Heart right ventricle (tissue), 16 donors: ENCODE measurements at regions not wholly inside any gene's neighbourhood (a gene's known extent, or its start where the extent isn't known, plus 50 kb on each side); places are given as distances from the start of the nearest gene placed in this dataset.
"Not testable (repeated sequence)": the region's sequence is repeated elsewhere in the genome, so short reads cannot be mapped to it uniquely, and the experiment has no call there.

ENCODE experiments used
- ATAC-seq, 8 donors: fragments of 200-7000 bp; cut with Tn5 transposase; one replicate each; pipeline ENCODE4 v1.9.1; 2020; ENCODE audit warnings: mild to moderate bottlenecking in 8 of 8, moderate library complexity in 8 of 8, moderate number of reproducible peaks in 1 of 8
- DNase-seq, 2 donors: peaks; one replicate each; pipeline ENCODE4 v3.0.0-alpha.2; 2020
- H3K27ac ChIP-seq, 10 donors: fragments of 200-600 bp; sonication (generic) in 2 of 10; one replicate each; pipeline versions ENCODE4 v1.5.0 to v1.8.0; 2020 to 2022; ENCODE audit warnings: mild to moderate bottlenecking in 3 of 10
- H3K27me3 ChIP-seq, 7 donors: fragments of 200-600 bp; one replicate each; pipeline ENCODE4 v1.8.0; 2021 to 2022; ENCODE audit warnings: mild to moderate bottlenecking in 2 of 7
- H3K36me3 ChIP-seq, 9 donors: fragments of 200-600 bp; sonication (generic) in 1 of 9; one replicate each; pipeline versions ENCODE4 v1.5.0 to v1.8.0; 2020 to 2022; ENCODE audit warnings: mild to moderate bottlenecking in 2 of 9
- H3K4me1 ChIP-seq, 9 donors: fragments of 200-600 bp; sonication (generic) in 1 of 9; one replicate each; pipeline versions ENCODE4 v1.5.0 to v1.8.0; 2020 to 2022; ENCODE audit warnings: mild to moderate bottlenecking in 4 of 9
- H3K4me3 ChIP-seq, 10 donors: fragments of 200-600 bp; sonication (generic) in 2 of 10; one replicate each; pipeline versions ENCODE4 v1.5.0 to v1.8.0; 2020 to 2022; ENCODE audit warnings: mild to moderate bottlenecking in 7 of 10, moderate library complexity in 2 of 10
- H3K9me3 ChIP-seq, 11 donors: fragments of 200-600 bp in 10 of 11; sonication (generic) in 2 of 11; one replicate each; pipeline versions ENCODE4 v1.5.0 to v1.8.0; 2013 to 2022; ENCODE audit warnings: mild to moderate bottlenecking in 2 of 11, control low read depth in 1 of 11, moderate library complexity in 1 of 11
- WGBS, 2 donors: extraction: QIAGEN DNeasy Blood & Tissue Kit; methylation state at CpG; one replicate each; pipeline ENCODE4 v1.1.7; 2013; ENCODE audit warnings: inconsistent platforms in 1 of 2; 5-methylcytosine and 5-hydroxymethylcytosine counted together
- intact Hi-C, 10 donors: fragments of 100-400 bp; cut with DNase I; formaldehyde crosslinking; loops; one replicate each; pipeline versions ENCODE4 v1.11.1 to v1.14.2; 2022
- donor health status: Arrhythmogenic right ventricular cardiomyopathy.
- donor health status: ischemic (EF 13 %, LVEDD 7.1; RV severe dilation, severe dysfunction).
- donor health status: healthy with polysubstance abuse.
- donor health status: DM: no; HTN: yes; CAD: no.
- donor health status: DM: no; HTN: no; CAD: no.
- donor health status: ischemic (EF 25% LVEDD 6.9; RV normal size, moderate dysfunction).
- donor health status: ischemic (EF 25% LVEDD 5.7; RV mildly dilated, moderate dysfunction).
- donor health status: healthy.
- donor health status: DM: yes; HTN: yes; CAD: no.
- donor health status: Ischemic cardiomyopathy.
- donor health status: ischemic (EF 35%, LVEDD 5.7; RV mildly dilated, moderate dysfunction).
- donor health status: nonischemic (EF 11% LVEDD 7.7; RV severe dilation, severe dysfunction).
- donor health status: DM: yes; HTN: yes; CAD: no.
- donor health status: PGD.
- donor health status: ischemic (EF 29% LVEDD 5.4; RV normal size, mild dysfunction).
- donor health status: nonischemic (EF 23%, LVEDD 6.1; RV moderate dilation, normal function).

DNA sequence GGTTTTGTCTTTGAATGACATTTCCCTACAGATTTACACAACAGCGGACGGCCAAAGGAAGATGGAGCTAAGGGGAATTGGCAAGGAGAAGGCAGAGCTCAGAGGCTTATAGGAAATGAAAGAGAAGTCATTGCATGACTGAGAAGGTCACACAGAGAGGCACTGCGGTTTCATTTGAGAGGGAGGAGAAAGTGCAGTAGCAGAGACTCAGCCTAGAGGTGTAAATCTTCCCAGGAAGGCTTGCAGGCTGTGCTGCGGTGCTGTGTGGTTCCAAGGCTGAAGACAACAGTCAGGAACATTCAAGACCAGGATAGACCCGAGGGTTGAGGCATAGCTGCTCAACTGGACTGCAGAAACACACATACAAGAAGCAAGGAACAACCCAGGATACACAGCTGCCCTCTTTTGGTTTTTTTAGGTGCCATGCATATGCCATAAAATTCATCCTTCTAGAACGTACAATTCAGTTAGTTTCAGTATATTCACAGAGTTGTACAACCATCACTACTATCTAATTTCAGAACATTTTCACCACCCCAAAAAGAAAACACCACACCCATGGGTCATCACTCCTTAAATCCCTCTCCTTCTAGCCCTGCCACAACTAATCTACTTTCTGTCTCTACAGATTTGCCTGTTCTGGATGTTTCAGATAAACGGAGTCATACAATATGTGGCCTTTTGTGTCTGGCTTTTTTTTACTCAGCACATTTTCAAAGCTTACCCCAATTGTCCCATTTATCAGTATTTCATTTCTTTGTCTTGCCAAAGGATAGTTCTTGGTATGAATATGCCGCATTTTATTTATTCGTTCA lies 313.5 kb downstream of the ANAPC1 start:
- ATAC-seq, result peak in 4 of 8 donors; percentile 27 to 48 (median 38)
- DNase-seq, H3K4me1 ChIP-seq, H3K9me3 ChIP-seq, intact Hi-C loops, H3K27ac ChIP-seq, H3K27me3 ChIP-seq, H3K36me3 ChIP-seq, H3K4me3 ChIP-seq: not testable (repeated sequence)
- WGBS, 2 donors, result 66 to 72% methylated on average over 6 of the region's 9 CpGs

DNA sequence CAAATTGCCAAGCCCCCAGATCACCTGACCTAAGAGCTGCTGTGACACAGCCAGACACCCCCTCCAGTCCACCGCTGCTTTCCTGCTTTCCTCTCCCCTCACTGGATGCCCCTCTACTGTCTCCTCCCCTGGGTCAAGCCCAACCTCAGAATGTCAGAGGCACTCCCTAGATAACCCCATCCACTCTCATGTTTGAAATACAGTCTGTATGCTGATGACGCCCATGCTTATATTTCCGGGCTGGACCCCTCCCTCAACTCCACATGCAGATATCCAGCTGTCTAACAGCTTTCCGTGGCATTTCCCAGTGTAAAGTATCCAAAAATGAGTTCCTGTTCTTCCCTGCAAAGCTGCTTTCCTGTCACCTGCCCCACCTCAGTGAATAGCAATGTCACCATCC lies 309.2 kb downstream of the ANAPC1 start:
- intact Hi-C loops, H3K36me3 ChIP-seq, H3K9me3 ChIP-seq, H3K27me3 ChIP-seq, DNase-seq, ATAC-seq, H3K27ac ChIP-seq, H3K4me3 ChIP-seq, H3K4me1 ChIP-seq: not testable (repeated sequence)
- WGBS, 2 donors, result 70 to 79% methylated on average over 3 to 4 of the region's 4 CpGs

DNA sequence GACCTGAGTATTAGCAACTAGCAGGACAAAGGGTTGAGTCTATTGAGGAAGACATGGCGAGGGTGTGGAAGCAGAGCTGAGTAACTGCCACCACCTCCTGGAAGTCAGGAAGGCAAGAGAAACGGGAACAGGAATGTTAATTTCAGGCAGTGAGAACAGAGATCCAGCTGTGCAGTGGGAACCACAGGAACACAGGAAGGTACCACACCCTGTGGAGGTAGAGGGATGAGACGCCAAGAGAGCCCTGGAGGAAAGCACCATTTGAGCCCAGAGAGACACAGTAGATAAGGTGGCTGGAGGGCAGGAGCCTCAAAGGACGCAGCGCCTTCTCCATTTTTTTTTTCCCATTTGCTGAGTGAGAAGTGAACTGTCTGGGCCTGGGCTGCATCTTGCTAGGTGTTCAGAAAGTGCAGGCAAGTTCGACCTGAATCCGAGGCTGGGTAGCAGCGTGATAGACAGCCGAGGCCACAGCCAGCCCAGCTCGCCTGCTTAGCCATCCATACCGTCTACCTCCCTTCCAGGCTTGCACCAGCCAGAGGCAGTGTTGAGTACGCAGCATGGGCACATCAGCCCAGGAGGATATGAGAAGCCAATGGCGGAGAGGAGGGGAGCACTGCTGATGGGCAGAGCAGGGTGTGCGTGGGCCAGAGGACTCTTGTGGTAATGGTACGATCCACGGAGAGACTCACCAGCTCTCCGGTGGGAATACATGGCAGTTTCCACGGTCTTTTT lies 306.7 kb downstream of the ANAPC1 start:
- ATAC-seq, H3K4me3 ChIP-seq, intact Hi-C loops, H3K36me3 ChIP-seq, H3K4me1 ChIP-seq, DNase-seq, H3K9me3 ChIP-seq, H3K27ac ChIP-seq, H3K27me3 ChIP-seq: not testable (repeated sequence)
- 92% methylated on average over 15 to 17 of the region's 18 CpGs for WGBS, 2 donors

DNA sequence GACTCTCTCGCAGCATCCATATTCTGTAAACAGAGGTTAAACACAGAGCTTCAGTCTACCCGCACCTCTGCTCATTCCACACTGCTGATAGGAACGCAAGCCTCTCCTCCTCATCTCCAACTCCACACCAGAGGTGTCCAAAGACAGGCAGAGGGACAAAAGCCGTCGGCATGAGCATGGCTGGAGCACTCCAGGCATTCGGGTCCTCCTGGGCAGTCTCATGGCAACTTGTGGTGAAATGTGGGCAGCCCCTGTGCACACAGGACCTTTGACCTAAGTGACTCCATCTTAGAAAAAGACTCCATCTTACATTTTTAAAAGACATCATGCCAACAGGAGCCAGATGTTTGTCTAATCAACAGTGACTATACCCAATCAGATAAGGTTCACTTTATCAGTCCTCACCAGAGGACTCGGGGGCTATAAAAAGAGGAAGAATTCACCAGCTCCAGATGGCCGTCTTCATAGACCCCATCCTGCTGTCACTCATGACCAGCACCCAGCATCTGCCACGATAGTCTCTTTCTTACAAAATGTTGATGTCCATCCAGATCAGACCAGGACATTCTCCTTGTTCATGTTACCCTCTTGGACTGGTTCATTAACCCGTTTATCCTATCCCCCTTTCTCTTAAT lies 304.4 kb downstream of the ANAPC1 start:
- H3K9me3 ChIP-seq, ATAC-seq, DNase-seq, H3K27ac ChIP-seq, H3K27me3 ChIP-seq, intact Hi-C loops, H3K4me3 ChIP-seq, H3K4me1 ChIP-seq, H3K36me3 ChIP-seq: not testable (repeated sequence)
- WGBS, 2 donors, result 75 to 80% methylated on average over 7 to 8 of the region's 10 CpGs

DNA sequence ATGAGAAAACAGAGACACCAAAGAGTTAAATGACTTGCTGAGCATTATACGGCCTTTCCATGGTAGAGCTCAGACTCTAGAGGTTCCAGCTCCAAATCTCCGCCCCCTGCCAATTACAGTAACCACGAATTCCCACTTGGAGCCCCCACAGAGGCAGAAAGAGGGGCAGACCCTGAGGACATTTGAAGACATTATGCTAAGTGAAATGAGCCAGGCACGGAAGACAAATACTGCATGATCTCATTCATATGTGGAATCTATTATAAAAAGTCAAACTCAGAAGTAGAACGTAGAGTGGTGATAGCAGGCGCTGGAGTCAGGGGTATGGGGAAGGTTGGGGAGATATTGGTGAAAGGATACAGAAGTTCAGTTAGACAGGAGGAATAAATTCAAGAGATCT lies 303.4 kb downstream of the ANAPC1 start:
- DNase-seq, H3K9me3 ChIP-seq, H3K4me1 ChIP-seq, H3K27me3 ChIP-seq, intact Hi-C loops, ATAC-seq, H3K36me3 ChIP-seq, H3K4me3 ChIP-seq, H3K27ac ChIP-seq: not testable (repeated sequence)
- no CpG with 5 or more reads among the region's 6 CpGs for WGBS, 2 donors

DNA sequence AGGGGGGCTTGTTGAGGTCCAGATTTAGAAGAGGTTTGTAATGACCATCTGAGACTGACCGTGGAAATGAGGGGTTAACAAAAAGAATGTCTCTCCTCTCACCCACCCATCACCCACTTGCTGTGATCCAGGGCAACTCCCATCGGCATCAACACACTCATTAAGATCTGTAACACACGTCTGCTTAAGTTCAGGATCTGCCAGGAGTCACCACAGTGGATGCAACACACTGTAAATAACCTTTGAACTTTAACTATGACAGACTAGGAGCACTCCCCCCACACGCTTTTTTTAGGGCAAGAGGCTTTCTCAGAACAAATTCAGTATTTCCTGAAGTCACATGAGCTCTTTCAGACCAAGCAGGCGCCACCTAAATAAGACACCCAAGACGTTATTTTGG lies 301.9 kb downstream of the ANAPC1 start:
- intact Hi-C loops, H3K36me3 ChIP-seq, DNase-seq, ATAC-seq, H3K27me3 ChIP-seq, H3K4me3 ChIP-seq, H3K4me1 ChIP-seq, H3K9me3 ChIP-seq, H3K27ac ChIP-seq: not testable (repeated sequence)
- WGBS, 2 donors, result 76 to 82% methylated on average over 6 of the region's 6 CpGs

DNA sequence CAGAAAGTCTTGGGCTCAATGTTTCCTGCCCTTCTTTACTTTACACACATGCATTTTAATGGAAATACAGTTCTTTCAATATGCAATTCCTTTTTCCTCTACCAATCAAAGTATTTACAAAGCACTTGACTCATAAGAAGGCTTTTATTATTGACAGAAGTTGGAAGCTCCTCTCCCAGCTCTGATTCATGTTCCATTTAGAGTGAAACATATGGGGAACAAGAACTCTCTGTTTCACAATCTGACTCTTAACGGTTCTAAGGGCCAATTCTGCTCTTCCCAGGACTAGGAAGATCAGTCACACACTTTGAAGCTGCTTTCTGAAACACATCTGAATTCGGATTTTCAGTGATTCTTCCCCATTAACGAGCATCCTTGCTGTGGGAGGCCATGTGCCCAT lies 300.5 kb downstream of the ANAPC1 start:
- H3K4me3 ChIP-seq, H3K27me3 ChIP-seq, ATAC-seq, H3K27ac ChIP-seq, DNase-seq, H3K4me1 ChIP-seq, H3K9me3 ChIP-seq, H3K36me3 ChIP-seq, intact Hi-C loops: not testable (repeated sequence)
- no CpG with 5 or more reads among the region's 3 CpGs for WGBS, 2 donors

DNA sequence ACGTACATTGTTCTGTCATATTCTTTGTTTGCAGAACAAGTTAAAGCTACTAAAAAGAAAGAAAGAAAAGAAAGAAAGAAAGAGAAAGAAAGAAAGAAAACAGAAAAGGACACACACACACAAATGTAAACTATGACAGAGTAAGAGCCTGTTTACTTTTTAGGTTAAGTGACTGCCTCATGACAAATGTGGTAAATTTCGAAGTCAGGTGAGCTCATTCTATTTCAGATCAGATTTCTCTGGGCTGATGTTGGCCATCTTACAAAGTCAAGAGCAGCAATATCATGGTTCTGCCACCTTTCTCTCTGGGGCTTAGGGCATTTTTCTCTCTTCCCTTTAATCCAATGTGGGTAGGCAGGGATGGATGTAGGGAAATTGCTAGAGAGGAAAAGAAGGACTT lies 299.5 kb downstream of the ANAPC1 start:
- H3K4me1 ChIP-seq, H3K36me3 ChIP-seq, H3K9me3 ChIP-seq, DNase-seq, intact Hi-C loops, H3K27me3 ChIP-seq, H3K27ac ChIP-seq, H3K4me3 ChIP-seq, ATAC-seq: not testable (repeated sequence)
- 81 to 94% methylated on average over 1 of the region's 2 CpGs for WGBS, 2 donors

DNA sequence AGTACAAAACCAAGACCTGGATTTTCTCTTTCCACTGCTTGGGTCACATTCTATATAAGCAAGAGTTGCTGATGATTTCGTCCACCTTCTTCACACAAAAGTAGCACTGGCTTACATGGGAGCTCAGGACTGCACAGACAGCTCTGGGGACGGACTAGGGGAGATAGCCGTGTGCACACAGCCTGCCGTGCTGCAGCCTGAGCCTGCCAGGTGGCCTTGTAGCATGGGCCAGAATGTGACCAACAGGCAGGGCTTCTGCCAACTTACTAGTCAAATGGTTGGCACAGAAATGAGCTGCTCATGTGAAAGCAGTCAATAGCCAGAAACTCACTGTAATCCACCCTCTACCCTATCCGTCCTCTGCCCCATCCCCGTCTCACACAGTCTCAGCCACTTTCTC lies 299.0 kb downstream of the ANAPC1 start:
- H3K4me1 ChIP-seq, H3K27me3 ChIP-seq, H3K4me3 ChIP-seq, intact Hi-C loops, H3K36me3 ChIP-seq, DNase-seq, H3K9me3 ChIP-seq, H3K27ac ChIP-seq: not testable (repeated sequence)
- WGBS, 2 donors, result 55 to 74% methylated on average over 6 of the region's 6 CpGs
- peak; percentile 63 to 97 (median 91) for ATAC-seq

DNA sequence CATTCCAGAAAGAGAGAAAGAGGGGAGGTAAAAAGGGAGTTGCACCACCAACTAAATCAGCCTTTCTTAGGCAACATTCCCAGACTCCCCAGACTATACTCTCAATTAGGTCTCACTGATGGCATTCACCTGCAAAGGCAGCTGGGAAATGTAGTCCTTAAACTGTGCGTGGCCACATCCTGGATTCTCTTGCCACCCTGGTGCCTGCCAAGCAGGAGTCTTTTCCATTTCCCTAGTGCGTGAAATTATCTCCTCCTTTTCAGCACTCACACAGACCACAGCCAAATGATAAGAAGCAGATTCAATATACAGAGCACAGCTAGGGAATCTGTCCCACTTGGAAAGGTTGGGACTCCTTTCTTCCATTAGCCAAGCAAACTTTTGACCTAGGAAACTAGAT lies 298.0 kb downstream of the ANAPC1 start:
- peak in 6 of 8 donors; percentile 20 to 83 (median 75) for ATAC-seq
- H3K27me3 ChIP-seq, H3K27ac ChIP-seq, H3K4me1 ChIP-seq, H3K9me3 ChIP-seq, H3K4me3 ChIP-seq, intact Hi-C loops, DNase-seq, H3K36me3 ChIP-seq: not testable (repeated sequence)
- WGBS, 2 donors, result 40 to 73% methylated on average over 1 to 2 of the region's 2 CpGs

DNA sequence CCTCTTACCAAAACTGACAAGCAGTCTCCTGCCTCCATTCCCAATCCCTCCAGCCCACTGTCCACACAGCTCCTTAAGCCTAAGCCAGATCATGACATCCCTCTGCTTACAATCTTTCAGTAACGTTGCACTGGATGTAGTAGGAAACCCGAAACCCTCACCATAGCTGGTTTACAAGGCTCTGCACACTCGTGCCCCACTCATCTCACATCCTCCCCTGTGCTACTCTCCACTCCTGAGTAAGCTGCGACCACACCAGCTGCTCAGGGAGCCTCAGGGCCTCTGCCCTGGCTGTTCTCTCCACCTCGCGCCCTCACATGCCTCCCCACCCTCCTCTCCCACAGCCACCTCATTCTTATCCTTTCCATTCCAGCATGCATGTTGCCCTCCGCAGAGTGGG lies 288.9 kb downstream of the ANAPC1 start:
- H3K36me3 ChIP-seq, H3K27ac ChIP-seq, H3K9me3 ChIP-seq, DNase-seq, H3K27me3 ChIP-seq, intact Hi-C loops, H3K4me1 ChIP-seq, H3K4me3 ChIP-seq: not testable (repeated sequence)
- peak in 1 of 8 donors; percentile 62 for ATAC-seq
- 87 to 100% methylated on average over 2 to 3 of the region's 7 CpGs for WGBS, 2 donors
